Right lobe of liver (tissue), 6 donors: ENCODE measurements at regions not wholly inside any gene's neighbourhood (a gene's known extent, or its start where the extent isn't known, plus 50 kb on each side); places are given as distances from the start of the nearest gene placed in this dataset.
"Not testable (repeated sequence)": the region's sequence is repeated elsewhere in the genome, so short reads cannot be mapped to it uniquely, and the experiment has no call there.

Source experiments
- ATAC-seq, 4 donors: fragments of 200-7000 bp; cut with Tn5 transposase; one replicate each; pipeline ENCODE4 v1.9.1; 2020; ENCODE audit warnings: mild to moderate bottlenecking in 4 of 4, moderate library complexity in 4 of 4
- DNase-seq, 3 donors: peaks; one replicate each; pipeline ENCODE4 v3.0.0-alpha.2; 2020
- H3K27ac ChIP-seq, 3 donors: fragments of 200-600 bp; one replicate each; pipeline ENCODE4 v1.8.0; 2022
- H3K27me3 ChIP-seq, 2 donors: fragments of 200-600 bp; one replicate each; pipeline ENCODE4 v1.8.0; 2022
- H3K36me3 ChIP-seq, 4 donors: fragments of 200-600 bp; sonication (generic) in 1 of 4; one replicate each; pipeline versions ENCODE4 v1.5.1 to v1.8.0; 2017 to 2022; ENCODE audit warnings: control low read depth in 1 of 4
- H3K4me1 ChIP-seq, 4 donors: fragments of 200-600 bp; sonication (generic) in 1 of 4; one replicate each; pipeline versions ENCODE4 v1.5.1 to v1.8.0; 2017 to 2022; ENCODE audit warnings: control low read depth in 1 of 4
- H3K4me3 ChIP-seq, 3 donors: fragments of 200-600 bp; one replicate each; pipeline ENCODE4 v1.8.0; 2022
- H3K9me3 ChIP-seq, 4 donors: fragments of 200-600 bp; sonication (generic) in 1 of 4; one replicate each; pipeline versions ENCODE4 v1.5.1 to v1.8.0; 2017 to 2022; ENCODE audit warnings: control low read depth in 1 of 4
- POLR2A ChIP-seq: fragments of 450-650 bp; IDR thresholded peaks from one replicate; pipeline ENCODE4 v1.6.1; 2017; ENCODE audit warnings: antibody characterized with exemption, mild to moderate bottlenecking
- WGBS: methylation state at CpG from one replicate; pipeline ENCODE4 v1.1.6; 2018; ENCODE audit warnings: low coverage, low lambda C conversion rate; ENCODE audit not compliant: insufficient coverage; ENCODE audit errors: missing lambda C conversion rate; 5-methylcytosine and 5-hydroxymethylcytosine counted together
- intact Hi-C, 2 donors: fragments of 100-400 bp; cut with DNase I; formaldehyde crosslinking; loops; one replicate each; pipeline versions ENCODE4 v1.11.2 to v1.14.1; 2022
- TF ChIP-seq, protein P1 (sequence below), 4 donors: fragments of 200-600 bp in 3 of 4; fragments of 450-650 bp in 1 of 4; IDR thresholded peaks; one replicate each; pipeline versions ENCODE4 v1.5.1 to v1.8.0; 2016 to 2022; ENCODE audit warnings: antibody characterized with exemption in 4 of 4, mild to moderate bottlenecking in 2 of 4
- donor health status: DM: no; HTN: yes; CAD: no.
- donor health status: DM: no; HTN: no; CAD: no.
- donor health status: DM: no; HTN: no; CAD: no.
- donor health status: DM: no; HTN: yes; CAD: no.
- donor health status: DM: no; HTN: yes; CAD: no.

DNA sequence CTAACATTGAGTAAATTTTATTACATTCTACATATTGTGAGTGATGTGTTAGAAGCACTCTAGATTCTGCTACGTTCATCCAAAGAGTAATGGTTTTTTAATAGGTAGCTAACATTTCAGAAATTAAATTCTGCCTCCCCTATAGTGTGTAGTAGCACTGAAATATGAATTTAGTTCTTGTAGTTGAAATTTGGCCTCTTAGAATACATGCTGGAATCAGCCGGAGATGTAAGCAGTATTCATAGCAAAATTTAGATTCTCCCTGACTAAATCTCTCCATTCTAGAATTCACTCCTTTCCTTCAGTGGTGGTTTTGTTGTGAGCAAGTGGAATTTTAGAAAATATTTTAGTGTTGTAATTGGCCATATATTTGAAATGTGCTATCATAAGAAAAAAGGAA is 799.9 kb upstream of the CDH10 start:
- Histone ChIP-seq H3K9me3 (no peaks in the 10 kb centered on the region), H3K4me3 (no peak overlapping the region), H3K27ac (no peak overlapping the region), H3K27me3 (no peaks in the 10 kb centered on the region), H3K36me3 (no peaks in the 10 kb centered on the region), H3K4me1 (no peaks in the 10 kb centered on the region)
- TF ChIP-seq, protein P1, sequence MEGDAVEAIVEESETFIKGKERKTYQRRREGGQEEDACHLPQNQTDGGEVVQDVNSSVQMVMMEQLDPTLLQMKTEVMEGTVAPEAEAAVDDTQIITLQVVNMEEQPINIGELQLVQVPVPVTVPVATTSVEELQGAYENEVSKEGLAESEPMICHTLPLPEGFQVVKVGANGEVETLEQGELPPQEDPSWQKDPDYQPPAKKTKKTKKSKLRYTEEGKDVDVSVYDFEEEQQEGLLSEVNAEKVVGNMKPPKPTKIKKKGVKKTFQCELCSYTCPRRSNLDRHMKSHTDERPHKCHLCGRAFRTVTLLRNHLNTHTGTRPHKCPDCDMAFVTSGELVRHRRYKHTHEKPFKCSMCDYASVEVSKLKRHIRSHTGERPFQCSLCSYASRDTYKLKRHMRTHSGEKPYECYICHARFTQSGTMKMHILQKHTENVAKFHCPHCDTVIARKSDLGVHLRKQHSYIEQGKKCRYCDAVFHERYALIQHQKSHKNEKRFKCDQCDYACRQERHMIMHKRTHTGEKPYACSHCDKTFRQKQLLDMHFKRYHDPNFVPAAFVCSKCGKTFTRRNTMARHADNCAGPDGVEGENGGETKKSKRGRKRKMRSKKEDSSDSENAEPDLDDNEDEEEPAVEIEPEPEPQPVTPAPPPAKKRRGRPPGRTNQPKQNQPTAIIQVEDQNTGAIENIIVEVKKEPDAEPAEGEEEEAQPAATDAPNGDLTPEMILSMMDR (IDR thresholded peaks at IDR 0.05) = no peak
- TF ChIP-seq POLR2A = no peak
- ATAC-seq = no peak
- no peak for DNase-seq
- intact Hi-C loops = no loop called here
- WGBS = 55% methylated on average over 2 of the region's 2 CpGs

DNA sequence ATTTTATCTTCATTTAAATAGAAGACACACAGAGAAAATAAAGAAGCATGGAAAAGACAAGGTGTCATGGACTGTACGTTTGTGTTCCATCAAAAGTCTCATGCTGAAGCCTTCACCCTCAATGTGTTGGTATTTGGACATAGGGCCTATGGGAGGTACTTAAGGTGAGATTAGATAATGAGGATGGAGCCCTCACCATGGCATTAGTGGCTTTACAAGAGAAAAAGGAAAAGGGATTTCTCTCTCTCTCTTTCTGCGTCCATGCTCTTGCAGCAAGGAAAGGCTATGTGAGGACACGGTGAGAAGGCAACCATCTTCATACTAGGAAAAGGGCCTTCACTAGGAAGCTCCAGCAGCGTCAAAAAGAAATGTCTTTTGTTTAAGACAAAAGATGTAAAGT is 797.0 kb upstream of the CDH10 start:
- whole genome bisulfite sequencing = 46% methylated on average over 4 of the region's 4 CpGs
- intact Hi-C loops = no loop called here

DNA sequence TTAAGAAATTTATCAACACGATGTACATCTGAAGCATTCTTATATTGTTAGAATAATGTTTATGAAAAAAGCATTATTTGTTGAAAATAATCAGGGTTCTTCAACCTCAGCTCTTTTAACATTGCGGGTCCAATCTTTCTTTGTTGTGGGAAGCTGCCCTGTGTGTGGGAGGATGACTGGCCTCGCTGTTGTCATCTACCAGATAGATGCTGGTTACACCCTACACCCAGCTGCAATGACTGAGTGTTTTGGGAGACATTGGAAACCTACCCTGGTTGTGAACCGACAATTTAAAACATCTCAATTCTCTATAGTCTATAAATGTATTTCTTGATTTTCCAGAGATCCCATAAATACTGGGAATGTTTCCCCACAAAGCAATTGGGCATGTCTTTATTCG is 794.2 kb upstream of the CDH10 start:
- WGBS = 60% methylated on average over 4 of the region's 5 CpGs
- no peaks in the 10 kb centered on the region for H3K9me3 ChIP-seq
- H3K27me3 ChIP-seq = no peaks in the 10 kb centered on the region
- ATAC-seq = no peak
- no peak for DNase-seq
- no peak overlapping the region for H3K27ac ChIP-seq
- no peak overlapping the region for H3K4me3 ChIP-seq
- no peaks in the 10 kb centered on the region for H3K4me1 ChIP-seq
- H3K36me3 ChIP-seq = no peaks in the 10 kb centered on the region
- intact Hi-C loops = no loop called here
- TF ChIP-seq, protein P1 (IDR thresholded peaks at IDR 0.05) = no peak
- no peak for TF ChIP-seq POLR2A

More for the DNA sequence above, 797.0 kb upstream of the CDH10 start:
- ATAC-seq (no peak), DNase-seq (no peak)
- Histone ChIP-seq H3K27me3 (no peaks in the 10 kb centered on the region), H3K4me1 (no peaks in the 10 kb centered on the region), H3K36me3 (no peaks in the 10 kb centered on the region), H3K4me3 (no peak overlapping the region), H3K9me3 (no peaks in the 10 kb centered on the region), H3K27ac (no peak overlapping the region)
- TF ChIP-seq, protein P1 (IDR thresholded peaks at IDR 0.05) = no peak
- TF ChIP-seq POLR2A = no peak

DNA sequence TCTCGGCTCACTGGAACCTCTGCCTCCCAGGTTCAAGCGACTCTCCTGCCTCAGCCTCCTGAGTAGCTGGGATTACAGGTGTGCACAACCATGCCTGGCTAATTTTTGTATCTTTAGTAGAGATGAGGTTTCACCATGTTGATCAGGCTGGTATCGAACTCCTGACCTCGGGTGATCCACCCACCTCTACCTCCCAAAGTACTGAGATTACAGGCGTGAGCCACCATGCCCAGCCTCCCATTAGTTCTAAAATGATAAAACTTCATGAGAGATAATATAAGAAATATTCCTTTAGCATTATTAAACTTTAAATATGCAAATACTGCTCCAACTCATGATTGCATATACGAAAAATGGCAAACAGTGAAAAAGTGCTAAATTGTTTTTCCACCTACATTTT is 793.6 kb upstream of the CDH10 start:
- H3K27ac ChIP-seq, H3K9me3 ChIP-seq, ATAC-seq, DNase-seq, H3K4me1 ChIP-seq, H3K27me3 ChIP-seq, intact Hi-C loops, H3K36me3 ChIP-seq, H3K4me3 ChIP-seq: not testable (repeated sequence)
- WGBS = 67% methylated on average over 6 of the region's 6 CpGs

DNA sequence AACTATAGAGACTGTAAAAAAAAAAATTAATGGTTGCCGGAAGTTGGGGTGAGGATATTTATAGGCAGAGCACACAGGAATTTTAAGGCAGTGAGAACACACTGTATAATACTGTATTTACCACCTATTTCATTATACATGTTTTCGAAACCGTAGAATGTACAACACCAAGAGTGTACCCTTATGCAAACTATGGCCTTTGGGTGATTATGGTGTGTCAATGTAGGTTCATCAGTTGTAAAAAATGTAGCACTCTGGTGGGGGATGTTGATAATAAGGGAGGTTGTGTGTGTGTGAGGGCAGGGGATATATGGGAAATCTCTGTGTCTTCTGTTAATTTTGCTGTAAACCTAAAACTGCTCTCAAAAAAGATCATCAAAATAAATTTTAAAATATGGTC is 791.7 kb upstream of the CDH10 start:
- TF ChIP-seq, protein P1 (IDR thresholded peaks at IDR 0.05) = no peak
- no peak for TF ChIP-seq POLR2A
- DNase-seq = no peak
- no peaks in the 10 kb centered on the region for H3K36me3 ChIP-seq
- intact Hi-C loops = no loop called here
- H3K27me3 ChIP-seq = no peaks in the 10 kb centered on the region
- no peak for ATAC-seq
- 86% methylated on average over 3 of the region's 3 CpGs for WGBS
- H3K27ac ChIP-seq = no peak overlapping the region
- H3K4me1 ChIP-seq = no peaks in the 10 kb centered on the region
- no peaks in the 10 kb centered on the region for H3K9me3 ChIP-seq
- H3K4me3 ChIP-seq = no peak overlapping the region
